A549 (cell line): ENCODE measurements at regions not wholly inside any gene's neighbourhood (a gene's known extent, or its start where the extent isn't known, plus 50 kb on each side); places are given as distances from the start of the nearest gene placed in this dataset.

ENCODE experiments used
- ATAC-seq, 2 experiments: fragments of 200-7000 bp in 1 of 2; fragments of >200 bp in 1 of 2; cut with Nextera tagmentation in 1 of 2; cut with Tn5 transposase in 1 of 2; 3 replicates each; pipeline versions ENCODE4 v1.8.0 to v1.9.1; 2018 to 2020; ENCODE audit warnings: mild to moderate bottlenecking in 1 of 2, moderate library complexity in 1 of 2
- CTCF ChIA-PET: fragments of 300-600 bp; sonication (Branson Sonifier 250); formaldehyde crosslinking; extraction: SDS; loops from one replicate; lab custom pipeline; 2021; ENCODE audit warnings: antibody characterized with exemption, inconsistent platforms; lab: Yijun Ruan, JAX
- POLR2A ChIA-PET: fragments of 350-600 bp; formaldehyde crosslinking; extraction: SDS; loops from one replicate; lab custom pipeline; 2021; ENCODE audit warnings: antibody characterized with exemption, inconsistent platforms; lab: Yijun Ruan, JAX
- DNase-seq, 2 experiments: peaks; one replicate each; pipeline versions ENCODE4 v3.0.0 to v3.0.0-alpha.2; 2011 to 2016; ENCODE audit warnings: low read depth in 1 of 2, low spot score in 1 of 2
- FAIRE-seq: peaks from 2 replicates; lab custom pipeline; 2011; peaks lifted over from hg19 to GRCh38; lab: Jason Lieb, UNC
- H3K27ac ChIP-seq, 2 experiments: fragments of >200 bp; sonication (Bioruptor Twin); formaldehyde crosslinking; 3 replicates each; pipeline ENCODE4 v1.5.1; 2016 to 2017
- H3K4me1 ChIP-seq: fragments of >200 bp; sonication (Bioruptor Twin); formaldehyde crosslinking; 3 replicates; pipeline ENCODE4 v1.6.1; 2016
- H3K4me2 ChIP-seq: fragments of >200 bp; sonication (Bioruptor Twin); formaldehyde crosslinking; 3 replicates; pipeline ENCODE4 v1.6.1; 2016
- H3K4me3 ChIP-seq: fragments of >200 bp; sonication (Bioruptor Twin); formaldehyde crosslinking; 3 replicates; pipeline ENCODE4 v1.5.1; 2016
- H3K9me3 ChIP-seq: fragments of >200 bp; sonication (Bioruptor Twin); formaldehyde crosslinking; 3 replicates; pipeline ENCODE4 v1.6.1; 2016
- BHLHE40 ChIP-seq: IDR thresholded peaks from 2 replicates; pipeline ENCODE4 v1.6.1; 2012; ENCODE audit warnings: low read depth, low read length, inconsistent platforms
- CBX8 ChIP-seq: fragments of 200-600 bp; sonication (generic); IDR thresholded peaks from 2 replicates; pipeline ENCODE4 v1.6.1; 2016
- EHF ChIP-seq: fragments of 250-450 bp; sonication (Bioruptor Pico); IDR thresholded peaks from 2 replicates; pipeline ENCODE4 v1.5.0; 2020; ENCODE audit warnings: mild to moderate bottlenecking
- EHMT2 ChIP-seq: fragments of 200-600 bp; sonication (generic); IDR thresholded peaks from 2 replicates; pipeline ENCODE4 v1.6.1; 2016; ENCODE audit warnings: antibody characterized with exemption, low read depth, mild to moderate bottlenecking, moderate library complexity
- ESRRA ChIP-seq: fragments of 150-350 bp; IDR thresholded peaks from 2 replicates; pipeline ENCODE4 v1.6.1; 2014; ENCODE audit warnings: mild to moderate bottlenecking, low read length, borderline replicate concordance
- FOSL2 ChIP-seq, 2 experiments: fragments of 450-650 bp in 1 of 2; fragments of >200 bp in 1 of 2; sonication (Bioruptor Twin) in 1 of 2; formaldehyde crosslinking; IDR thresholded peaks; 2 replicates each; pipeline versions ENCODE4 v1.5.0 to v1.6.1; 2016 to 2020; ENCODE audit warnings: mild to moderate bottlenecking in 1 of 2, moderate library complexity in 1 of 2
- FOXS1 ChIP-seq: fragments of 250-450 bp; sonication (Bioruptor Pico); IDR thresholded peaks from 2 replicates; pipeline ENCODE4 v1.5.0; 2020; ENCODE audit warnings: mild to moderate bottlenecking, moderate library complexity
- GATA3 ChIP-seq: IDR thresholded peaks from 2 replicates; pipeline ENCODE4 v1.6.1; 2012; ENCODE audit warnings: borderline replicate concordance
- HEYL ChIP-seq: fragments of 250-450 bp; sonication (Bioruptor Pico); IDR thresholded peaks from 2 replicates; pipeline ENCODE4 v1.8.0; 2021; ENCODE audit warnings: mild to moderate bottlenecking, moderate library complexity
- HMGXB4 ChIP-seq: fragments of 250-450 bp; sonication (Bioruptor Pico); IDR thresholded peaks from 2 replicates; pipeline ENCODE4 v1.5.0; 2021; ENCODE audit warnings: mild to moderate bottlenecking, moderate library complexity, borderline replicate concordance
- HOXB5 ChIP-seq: fragments of 250-450 bp; sonication (Bioruptor Pico); IDR thresholded peaks from 2 replicates; pipeline ENCODE4 v1.5.0; 2020; ENCODE audit warnings: mild to moderate bottlenecking, moderate library complexity
- JUN ChIP-seq, 2 experiments: fragments of >200 bp; sonication (Bioruptor Twin); formaldehyde crosslinking; IDR thresholded peaks; 2 replicates in 1 of 2; 3 replicates in 1 of 2; pipeline ENCODE4 v1.6.1; 2016 to 2017
- KDM5A ChIP-seq: fragments of 200-600 bp; sonication (generic); IDR thresholded peaks from 2 replicates; pipeline ENCODE4 v1.6.1; 2016; ENCODE audit warnings: antibody characterized with exemption, mild to moderate bottlenecking
- MAFK ChIP-seq: fragments of 450-650 bp; IDR thresholded peaks from 2 replicates; pipeline ENCODE4 v1.6.1; 2014; ENCODE audit not compliant: partially characterized antibody
- MYC ChIP-seq: IDR thresholded peaks from 2 replicates; pipeline ENCODE4 v1.6.1; 2012; ENCODE audit warnings: mild to moderate bottlenecking, inconsistent platforms, low read length, improper control_type of control experiment, borderline replicate concordance
- PHF8 ChIP-seq: fragments of 200-600 bp; sonication (generic); IDR thresholded peaks from 2 replicates; pipeline ENCODE4 v1.6.1; 2016; ENCODE audit warnings: low read depth, mild to moderate bottlenecking, antibody characterized with exemption, moderate library complexity, borderline replicate concordance
- RAD21 ChIP-seq, 2 experiments: fragments of >200 bp in 1 of 2; sonication (Bioruptor Twin) in 1 of 2; formaldehyde crosslinking in 1 of 2; IDR thresholded peaks in 1 of 2; conservative IDR thresholded peaks in 1 of 2; 2 replicates in 1 of 2; 3 replicates in 1 of 2; pipeline ENCODE4 v1.6.1; 2012 to 2018; ENCODE audit warnings: inconsistent platforms in 1 of 2
- RARB ChIP-seq: fragments of 250-450 bp; sonication (Bioruptor Pico); IDR thresholded peaks from 2 replicates; pipeline ENCODE4 v1.8.0; 2021; ENCODE audit warnings: mild to moderate bottlenecking, moderate library complexity
- RCOR1 ChIP-seq: fragments of 150-350 bp; IDR thresholded peaks from 2 replicates; pipeline ENCODE4 v1.6.1; 2014; ENCODE audit warnings: antibody characterized with exemption, low read length, low read depth
- REST ChIP-seq: fragments of 200-600 bp; sonication (generic); IDR thresholded peaks from 2 replicates; pipeline ENCODE4 v1.6.1; 2016; ENCODE audit warnings: antibody characterized with exemption, mild to moderate bottlenecking, moderate library complexity
- SMC3 ChIP-seq: fragments of >200 bp; sonication (Bioruptor Twin); formaldehyde crosslinking; IDR thresholded peaks from 3 replicates; pipeline ENCODE4 v1.6.1; 2018; ENCODE audit warnings: inconsistent platforms
- SREBF2 ChIP-seq: fragments of 450-650 bp; IDR thresholded peaks from 2 replicates; pipeline ENCODE4 v1.6.1; 2014; ENCODE audit warnings: mild to moderate bottlenecking, moderate library complexity
- TP53 ChIP-seq: fragments of 250-450 bp; sonication (Bioruptor Pico); IDR thresholded peaks from 2 replicates; pipeline ENCODE4 v1.5.0; 2021; ENCODE audit warnings: mild to moderate bottlenecking, moderate library complexity
- ZFP36 ChIP-seq: fragments of 450-650 bp; IDR thresholded peaks from 2 replicates; pipeline ENCODE4 v1.6.1; 2014; ENCODE audit warnings: borderline replicate concordance; ENCODE audit not compliant: partially characterized antibody
- WGBS: methylation state at CpG from one replicate; pipeline ENCODE4 v1.1.6; 2017; ENCODE audit errors: missing lambda C conversion rate; 5-methylcytosine and 5-hydroxymethylcytosine counted together
- TF ChIP-seq, protein P1 (sequence below): IDR thresholded peaks from 2 replicates; pipeline ENCODE4 v1.6.1; 2012
- TF ChIP-seq, protein P2 (sequence below): fragments of >200 bp; sonication (Bioruptor Twin); formaldehyde crosslinking; IDR thresholded peaks from 3 replicates; pipeline ENCODE4 v1.6.1; 2016

DNA sequence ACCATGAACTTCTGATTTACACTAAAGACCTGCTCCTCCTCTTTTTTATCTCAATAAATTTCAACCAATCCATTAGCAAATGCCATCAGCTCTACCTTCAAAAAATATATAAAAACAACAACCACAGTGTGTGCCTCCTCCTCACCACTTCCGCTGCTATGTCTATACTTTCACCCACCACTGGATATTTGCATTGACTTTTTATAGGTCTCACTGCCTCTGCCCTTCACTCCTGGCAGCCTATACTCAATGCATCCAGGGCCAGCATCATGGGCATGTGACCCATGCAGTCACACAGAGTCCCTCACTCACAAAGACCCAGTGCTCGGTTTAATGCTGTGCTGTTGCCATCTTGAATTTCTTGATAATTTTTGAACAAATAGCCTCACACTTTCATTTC is 53.5 kb upstream of the CCDC54 start:
- no peak for FAIRE-seq
- ChIA-PET POLR2A (no interaction called here), CTCF (no interaction called here)
- no peak overlapping the region for H3K4me2 ChIP-seq
- H3K9me3 ChIP-seq: no peaks in the 10 kb centered on the region
- no peak overlapping the region for H3K27ac ChIP-seq
- ATAC-seq: no peak
- 52% methylated on average over 2 of the region's 2 CpGs for WGBS
- DNase-seq: no peak
- TF ChIP-seq SREBF2 (no peak), FOSL2 (IDR thresholded peaks at IDR 0.05) (no peak), FOSL2 (CRISPR knock-in tag; IDR thresholded peaks at IDR 0.05) (no peak), RAD21 (conservative IDR thresholded peaks at IDR 0.05 in 1 of 2, IDR thresholded peaks at IDR 0.05 in 1 of 2) (no peak), FOXS1 (no peak), RCOR1 (no peak), MYC (no peak), EHF (no peak), RARB (CRISPR knock-in tag) (no peak)
- TF ChIP-seq, protein P1, sequence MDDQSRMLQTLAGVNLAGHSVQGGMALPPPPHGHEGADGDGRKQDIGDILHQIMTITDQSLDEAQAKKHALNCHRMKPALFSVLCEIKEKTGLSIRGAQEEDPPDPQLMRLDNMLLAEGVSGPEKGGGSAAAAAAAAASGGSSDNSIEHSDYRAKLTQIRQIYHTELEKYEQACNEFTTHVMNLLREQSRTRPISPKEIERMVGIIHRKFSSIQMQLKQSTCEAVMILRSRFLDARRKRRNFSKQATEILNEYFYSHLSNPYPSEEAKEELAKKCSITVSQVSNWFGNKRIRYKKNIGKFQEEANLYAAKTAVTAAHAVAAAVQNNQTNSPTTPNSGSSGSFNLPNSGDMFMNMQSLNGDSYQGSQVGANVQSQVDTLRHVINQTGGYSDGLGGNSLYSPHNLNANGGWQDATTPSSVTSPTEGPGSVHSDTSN: no peak
- TF ChIP-seq, protein P2, sequence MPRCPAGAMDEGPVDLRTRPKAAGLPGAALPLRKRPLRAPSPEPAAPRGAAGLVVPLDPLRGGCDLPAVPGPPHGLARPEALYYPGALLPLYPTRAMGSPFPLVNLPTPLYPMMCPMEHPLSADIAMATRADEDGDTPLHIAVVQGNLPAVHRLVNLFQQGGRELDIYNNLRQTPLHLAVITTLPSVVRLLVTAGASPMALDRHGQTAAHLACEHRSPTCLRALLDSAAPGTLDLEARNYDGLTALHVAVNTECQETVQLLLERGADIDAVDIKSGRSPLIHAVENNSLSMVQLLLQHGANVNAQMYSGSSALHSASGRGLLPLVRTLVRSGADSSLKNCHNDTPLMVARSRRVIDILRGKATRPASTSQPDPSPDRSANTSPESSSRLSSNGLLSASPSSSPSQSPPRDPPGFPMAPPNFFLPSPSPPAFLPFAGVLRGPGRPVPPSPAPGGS: no peak
- H3K4me1 ChIP-seq: no peaks in the 10 kb centered on the region
- no peak overlapping the region for H3K4me3 ChIP-seq

DNA sequence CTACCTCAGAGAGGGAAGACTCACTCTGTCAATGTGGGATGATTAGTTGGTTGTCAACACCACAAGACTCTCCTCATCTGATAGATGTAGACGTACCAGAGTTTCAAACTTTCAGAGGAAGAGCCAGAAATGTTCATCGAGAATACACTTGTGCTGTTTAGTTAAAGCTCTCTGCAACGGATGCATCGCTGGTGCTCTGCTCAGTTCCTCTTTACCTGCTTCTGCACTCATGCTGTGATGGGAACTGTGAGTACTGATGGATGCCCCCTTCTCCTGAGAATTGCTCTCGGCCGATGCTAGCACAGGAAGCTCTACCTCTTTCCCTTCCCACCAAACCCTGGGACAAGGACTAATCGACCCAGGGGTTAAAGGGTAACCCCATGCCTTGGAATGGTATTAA is 51.8 kb upstream of the CCDC54 start:
- H3K4me3 ChIP-seq: no peak overlapping the region
- ChIA-PET POLR2A (no interaction called here), CTCF (interaction anchor here (1.0 to 1.2 kb wide), 2 partner anchors 21 to 54 kb away, joined by 3 to 4 read pairs; no protein-coding TSS in a partner anchor)
- no peak for FAIRE-seq
- H3K27ac ChIP-seq: no peak overlapping the region
- 34% methylated on average over 7 of the region's 7 CpGs for WGBS
- no peaks in the 10 kb centered on the region for H3K9me3 ChIP-seq
- no peaks in the 10 kb centered on the region for H3K4me1 ChIP-seq
- TF ChIP-seq REST: no peak
- TF ChIP-seq HMGXB4: no peak
- TF ChIP-seq ESRRA: no peak
- TF ChIP-seq ZFP36: no peak
- TF ChIP-seq CBX8: no peak
- TF ChIP-seq BHLHE40: no peak
- no peak for TF ChIP-seq RARB (CRISPR knock-in tag)
- TF ChIP-seq HEYL (CRISPR knock-in tag): no peak
- no peak for TF ChIP-seq HOXB5 (CRISPR knock-in tag)
- no peak for TF ChIP-seq MYC
- no peak for TF ChIP-seq KDM5A
- no peak for TF ChIP-seq TP53
- TF ChIP-seq GATA3: no peak
- no peak for TF ChIP-seq SMC3
- no peak for TF ChIP-seq PHF8
- no peak for TF ChIP-seq JUN (IDR thresholded peaks at IDR 0.05)
- no peak for TF ChIP-seq MAFK
- no peak for TF ChIP-seq EHMT2
- no peak for ATAC-seq
- H3K4me2 ChIP-seq: no peak overlapping the region
- DNase-seq: no peak
